ENCODE measurements at regions not wholly inside any gene's neighbourhood (a gene's known extent, or its start where the extent isn't known, plus 50 kb on each side); places are given as distances from the start of the nearest gene placed in this dataset.

- Histone ChIP-seq H3K27me3 (ENCODE audit: insufficient read depth, low read length) (peaks cover 28% of the 10 kb centered on the region), H3K36me3 (ENCODE audit: insufficient read depth, low read length) (no peaks in the 10 kb centered on the region), H3K9me3 (ENCODE audit: low read length) (no peaks in the 10 kb centered on the region), H3K4me3 (ENCODE audit: low read length) (peak overlapping the region; percentile 23), H2AFZ (ENCODE audit: low read depth, low read length) (peak overlapping the region; percentile 28), H3K4me1 (ENCODE audit: insufficient read depth, low read length) (peaks cover 18% of the 10 kb centered on the region)
Measured at GRCh38 chr12:125193376-125194152, 128.3 kb downstream of the AACS start.

GRCh38 chr12:125194163-125194773 is 129.0 kb downstream of the AACS start:
- peaks cover 21% of the 10 kb centered on the region for H3K27me3 ChIP-seq (ENCODE audit: insufficient read depth, low read length)

GRCh38 chr12:125194987-125195386 is 129.8 kb downstream of the AACS start:
- no peaks in the 10 kb centered on the region for H3K36me3 ChIP-seq (ENCODE audit: insufficient read depth, low read length)
- H3K4me3 ChIP-seq (ENCODE audit: low read length), result no peak overlapping the region
- no peaks in the 10 kb centered on the region for H3K9me3 ChIP-seq (ENCODE audit: low read length)
- H3K27me3 ChIP-seq (ENCODE audit: insufficient read depth, low read length), result peaks cover 13% of the 10 kb centered on the region
- H3K4me1 ChIP-seq (ENCODE audit: insufficient read depth, low read length), result peaks cover 10% of the 10 kb centered on the region
- H2AFZ ChIP-seq (ENCODE audit: low read depth, low read length), result no peak overlapping the region

More at GRCh38 chr12:125194163-125194773, 129.0 kb downstream of the AACS start:
- Histone ChIP-seq H3K9me3 (ENCODE audit: low read length) (no peaks in the 10 kb centered on the region), H3K36me3 (ENCODE audit: insufficient read depth, low read length) (no peaks in the 10 kb centered on the region), H2AFZ (ENCODE audit: low read depth, low read length) (peak overlapping the region; percentile 28), H3K4me1 (ENCODE audit: insufficient read depth, low read length) (peaks cover 11% of the 10 kb centered on the region), H3K4me3 (ENCODE audit: low read length) (peak overlapping the region; percentile 23)

GRCh38 chr12:125197326-125197725 is 132.1 kb downstream of the AACS start:
- H3K9me3 ChIP-seq (ENCODE audit: low read length), result no peaks in the 10 kb centered on the region
- H2AFZ ChIP-seq (ENCODE audit: low read depth, low read length), result no peak overlapping the region
- no peak overlapping the region for H3K4me3 ChIP-seq (ENCODE audit: low read length)
- H3K36me3 ChIP-seq (ENCODE audit: insufficient read depth, low read length), result no peaks in the 10 kb centered on the region
- peaks cover 2% of the 10 kb centered on the region for H3K27me3 ChIP-seq (ENCODE audit: insufficient read depth, low read length)
- H3K4me1 ChIP-seq (ENCODE audit: insufficient read depth, low read length), result peaks cover 10% of the 10 kb centered on the region

GRCh38 chr12:125198652-125199051 is 133.4 kb downstream of the AACS start:
- peaks cover 9% of the 10 kb centered on the region for H3K4me1 ChIP-seq (ENCODE audit: insufficient read depth, low read length)
- H3K9me3 ChIP-seq (ENCODE audit: low read length), result no peaks in the 10 kb centered on the region
- H3K4me3 ChIP-seq (ENCODE audit: low read length), result no peak overlapping the region
- H3K27me3 ChIP-seq (ENCODE audit: insufficient read depth, low read length), result peaks cover 1% of the 10 kb centered on the region
- no peak overlapping the region for H2AFZ ChIP-seq (ENCODE audit: low read depth, low read length)
- H3K36me3 ChIP-seq (ENCODE audit: insufficient read depth, low read length), result no peaks in the 10 kb centered on the region

- Histone ChIP-seq H3K4me3 (ENCODE audit: low read length) (no peak overlapping the region), H2AFZ (ENCODE audit: low read depth, low read length) (no peak overlapping the region), H3K36me3 (ENCODE audit: insufficient read depth, low read length) (no peaks in the 10 kb centered on the region), H3K4me1 (ENCODE audit: insufficient read depth, low read length) (no peaks in the 10 kb centered on the region), H3K9me3 (ENCODE audit: low read length) (no peaks in the 10 kb centered on the region), H3K27me3 (ENCODE audit: insufficient read depth, low read length) (no peaks in the 10 kb centered on the region)
Measured at GRCh38 chr12:125201090-125201489, 135.9 kb downstream of the AACS start.

- Histone ChIP-seq H3K4me3 (ENCODE audit: low read length) (no peak overlapping the region), H3K27me3 (ENCODE audit: insufficient read depth, low read length) (no peaks in the 10 kb centered on the region), H3K36me3 (ENCODE audit: insufficient read depth, low read length) (no peaks in the 10 kb centered on the region), H3K4me1 (ENCODE audit: insufficient read depth, low read length) (no peaks in the 10 kb centered on the region), H2AFZ (ENCODE audit: low read depth, low read length) (no peak overlapping the region), H3K9me3 (ENCODE audit: low read length) (no peaks in the 10 kb centered on the region)
Measured at GRCh38 chr12:125201940-125202339, 136.7 kb downstream of the AACS start.

- Histone ChIP-seq H3K36me3 (ENCODE audit: insufficient read depth, low read length) (no peaks in the 10 kb centered on the region), H3K9me3 (ENCODE audit: low read length) (no peaks in the 10 kb centered on the region), H3K4me3 (ENCODE audit: low read length) (no peak overlapping the region), H3K4me1 (ENCODE audit: insufficient read depth, low read length) (no peaks in the 10 kb centered on the region), H2AFZ (ENCODE audit: low read depth, low read length) (no peak overlapping the region), H3K27me3 (ENCODE audit: insufficient read depth, low read length) (no peaks in the 10 kb centered on the region)
Measured at GRCh38 chr12:125202421-125202820, 137.2 kb downstream of the AACS start.

- H2AFZ ChIP-seq (ENCODE audit: low read depth, low read length), result no peak overlapping the region
- no peaks in the 10 kb centered on the region for H3K36me3 ChIP-seq (ENCODE audit: insufficient read depth, low read length)
- H3K4me3 ChIP-seq (ENCODE audit: low read length), result no peak overlapping the region
- H3K4me1 ChIP-seq (ENCODE audit: insufficient read depth, low read length), result no peaks in the 10 kb centered on the region
- no peaks in the 10 kb centered on the region for H3K9me3 ChIP-seq (ENCODE audit: low read length)
- H3K27me3 ChIP-seq (ENCODE audit: insufficient read depth, low read length), result peaks cover 3% of the 10 kb centered on the region
Measured at GRCh38 chr12:125203145-125203765, 138.0 kb downstream of the AACS start.

- Histone ChIP-seq H3K4me3 (ENCODE audit: low read length) (no peak overlapping the region), H3K27me3 (ENCODE audit: insufficient read depth, low read length) (peaks cover 4% of the 10 kb centered on the region), H2AFZ (ENCODE audit: low read depth, low read length) (no peak overlapping the region), H3K36me3 (ENCODE audit: insufficient read depth, low read length) (no peaks in the 10 kb centered on the region), H3K9me3 (ENCODE audit: low read length) (no peaks in the 10 kb centered on the region), H3K4me1 (ENCODE audit: insufficient read depth, low read length) (no peaks in the 10 kb centered on the region)
Measured at GRCh38 chr12:125205386-125205785, 140.2 kb downstream of the AACS start.

- Histone ChIP-seq H2AFZ (ENCODE audit: low read depth, low read length) (no peak overlapping the region), H3K27me3 (ENCODE audit: insufficient read depth, low read length) (peaks cover 4% of the 10 kb centered on the region), H3K4me1 (ENCODE audit: insufficient read depth, low read length) (no peaks in the 10 kb centered on the region), H3K9me3 (ENCODE audit: low read length) (no peaks in the 10 kb centered on the region), H3K4me3 (ENCODE audit: low read length) (no peak overlapping the region), H3K36me3 (ENCODE audit: insufficient read depth, low read length) (no peaks in the 10 kb centered on the region)
Measured at GRCh38 chr12:125206711-125207110, 141.5 kb downstream of the AACS start.

- H3K27me3 ChIP-seq (ENCODE audit: insufficient read depth, low read length), result peaks cover 4% of the 10 kb centered on the region
- H3K36me3 ChIP-seq (ENCODE audit: insufficient read depth, low read length), result no peaks in the 10 kb centered on the region
- no peak overlapping the region for H2AFZ ChIP-seq (ENCODE audit: low read depth, low read length)
- no peak overlapping the region for H3K4me3 ChIP-seq (ENCODE audit: low read length)
- H3K9me3 ChIP-seq (ENCODE audit: low read length), result no peaks in the 10 kb centered on the region
- no peaks in the 10 kb centered on the region for H3K4me1 ChIP-seq (ENCODE audit: insufficient read depth, low read length)
Measured at GRCh38 chr12:125208334-125208733, 143.1 kb downstream of the AACS start.

GRCh38 chr12:125208942-125209341 is 143.7 kb downstream of the AACS start:
- no peaks in the 10 kb centered on the region for H3K36me3 ChIP-seq (ENCODE audit: insufficient read depth, low read length)
- H3K27me3 ChIP-seq (ENCODE audit: insufficient read depth, low read length), result peaks cover 4% of the 10 kb centered on the region
- H3K4me1 ChIP-seq (ENCODE audit: insufficient read depth, low read length), result no peaks in the 10 kb centered on the region
- H3K9me3 ChIP-seq (ENCODE audit: low read length), result no peaks in the 10 kb centered on the region
- no peak overlapping the region for H3K4me3 ChIP-seq (ENCODE audit: low read length)
- H2AFZ ChIP-seq (ENCODE audit: low read depth, low read length), result no peak overlapping the region
